ENCODE measurements at regions not wholly inside any gene's neighbourhood (a gene's known extent, or its start where the extent isn't known, plus 50 kb on each side); places are given as distances from the start of the nearest gene placed in this dataset.

DNA sequence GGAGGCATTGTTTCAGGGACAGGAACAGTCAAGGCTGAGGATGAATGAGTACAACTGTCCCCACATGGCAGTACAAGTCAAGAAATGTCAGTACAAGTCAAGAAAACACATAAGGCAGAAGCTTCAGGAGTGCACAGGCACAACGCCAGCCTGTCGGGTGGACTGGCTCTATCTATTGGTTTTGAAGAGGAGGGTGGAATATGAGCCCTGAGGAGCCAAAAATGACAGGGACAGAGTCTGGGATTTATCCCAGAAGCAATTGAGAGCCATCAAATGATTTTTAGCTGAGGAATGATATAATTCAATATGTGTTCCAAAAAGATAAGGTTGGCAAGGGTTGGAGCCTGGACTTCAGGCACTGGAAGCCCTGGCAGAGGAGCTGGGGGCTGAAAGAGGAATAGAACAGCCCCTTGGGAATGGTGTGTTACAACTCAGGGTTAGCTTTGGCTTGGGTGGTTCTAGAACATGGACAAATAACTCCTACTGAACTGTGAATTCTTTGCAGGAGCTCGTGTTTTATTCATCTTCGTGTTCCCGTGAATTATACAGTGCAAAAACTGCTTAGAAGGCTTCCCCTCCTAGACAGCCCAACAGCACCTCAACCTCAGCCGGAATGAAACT lies 425.7 kb upstream of the ARID1B start:
- TF ChIP-seq, protein P1, sequence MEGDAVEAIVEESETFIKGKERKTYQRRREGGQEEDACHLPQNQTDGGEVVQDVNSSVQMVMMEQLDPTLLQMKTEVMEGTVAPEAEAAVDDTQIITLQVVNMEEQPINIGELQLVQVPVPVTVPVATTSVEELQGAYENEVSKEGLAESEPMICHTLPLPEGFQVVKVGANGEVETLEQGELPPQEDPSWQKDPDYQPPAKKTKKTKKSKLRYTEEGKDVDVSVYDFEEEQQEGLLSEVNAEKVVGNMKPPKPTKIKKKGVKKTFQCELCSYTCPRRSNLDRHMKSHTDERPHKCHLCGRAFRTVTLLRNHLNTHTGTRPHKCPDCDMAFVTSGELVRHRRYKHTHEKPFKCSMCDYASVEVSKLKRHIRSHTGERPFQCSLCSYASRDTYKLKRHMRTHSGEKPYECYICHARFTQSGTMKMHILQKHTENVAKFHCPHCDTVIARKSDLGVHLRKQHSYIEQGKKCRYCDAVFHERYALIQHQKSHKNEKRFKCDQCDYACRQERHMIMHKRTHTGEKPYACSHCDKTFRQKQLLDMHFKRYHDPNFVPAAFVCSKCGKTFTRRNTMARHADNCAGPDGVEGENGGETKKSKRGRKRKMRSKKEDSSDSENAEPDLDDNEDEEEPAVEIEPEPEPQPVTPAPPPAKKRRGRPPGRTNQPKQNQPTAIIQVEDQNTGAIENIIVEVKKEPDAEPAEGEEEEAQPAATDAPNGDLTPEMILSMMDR (IDR thresholded peaks at IDR 0.05; ENCODE audit: control insufficient read depth, extremely low read depth, insufficient read depth): no peak
- DNase-seq (ENCODE audit: low read depth): no peak
- no peak overlapping the region for H3K4me3 ChIP-seq (ENCODE audit: low read depth, low read length)

DNA sequence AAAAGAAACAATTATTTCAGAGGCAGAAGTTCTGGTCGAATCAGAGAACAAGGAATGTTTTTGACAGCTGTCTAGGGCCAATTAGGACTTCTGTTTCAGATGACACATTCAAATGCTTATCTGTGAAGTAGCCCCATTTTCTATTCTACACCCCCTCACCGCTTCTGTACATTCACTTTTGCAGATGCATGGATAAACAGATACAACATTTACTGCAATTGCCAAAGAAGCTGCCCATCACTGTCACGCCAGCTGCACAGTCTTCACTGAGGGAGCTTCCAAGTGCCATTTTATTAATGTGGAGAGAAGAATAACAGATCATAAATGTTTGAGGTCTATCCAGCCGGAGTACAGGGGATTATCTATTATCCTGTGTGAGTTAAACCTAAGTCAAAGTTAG lies 426.8 kb upstream of the ARID1B start:
- H3K4me3 ChIP-seq (ENCODE audit: low read depth, low read length): no peak overlapping the region
- DNase-seq (ENCODE audit: low read depth): no peak
- TF ChIP-seq, protein P1 (IDR thresholded peaks at IDR 0.05; ENCODE audit: control insufficient read depth, extremely low read depth, insufficient read depth): no peak

DNA sequence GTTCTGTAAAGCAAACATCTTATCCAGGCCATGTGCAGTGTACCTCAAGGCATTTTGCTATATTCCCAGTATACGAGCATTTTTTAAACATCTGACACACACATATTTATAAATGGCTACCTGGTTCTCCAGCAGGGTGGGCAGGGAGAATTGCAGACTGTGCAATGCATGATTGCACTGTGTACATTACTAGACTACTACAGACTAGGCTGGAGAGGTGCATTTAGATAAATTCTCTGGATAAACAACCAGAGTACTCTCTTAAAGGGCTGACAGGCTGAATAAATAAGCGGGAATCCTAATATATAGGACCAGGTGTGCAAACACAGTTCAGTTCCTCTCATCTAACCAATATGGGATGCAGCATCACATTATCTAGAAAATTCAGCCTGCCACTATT lies 428.3 kb upstream of the ARID1B start:
- DNase-seq (ENCODE audit: low read depth): no peak
- H3K4me3 ChIP-seq (ENCODE audit: low read depth, low read length): no peak overlapping the region
- TF ChIP-seq, protein P1 (IDR thresholded peaks at IDR 0.05; ENCODE audit: control insufficient read depth, extremely low read depth, insufficient read depth): no peak

DNA sequence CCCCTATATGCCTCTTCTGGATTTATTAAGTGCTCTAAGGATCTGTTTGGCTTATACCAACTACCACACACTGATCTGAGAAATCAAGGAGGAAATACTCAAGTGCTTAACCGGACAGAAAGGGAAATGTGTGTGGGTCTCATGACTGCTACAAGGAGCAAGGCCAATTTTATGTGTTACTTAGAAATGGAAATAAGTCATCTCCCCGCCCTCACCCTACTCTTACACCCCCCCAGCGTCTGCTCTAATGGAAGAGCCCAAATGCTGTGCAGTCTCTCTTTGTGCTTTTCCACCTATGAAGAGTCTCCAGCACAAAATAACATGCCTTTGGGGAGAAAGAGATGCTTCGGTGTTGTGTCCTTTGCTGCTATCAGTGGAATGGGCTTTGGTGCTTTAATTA lies 428.8 kb upstream of the ARID1B start:
- DNase-seq (ENCODE audit: low read depth): no peak
- TF ChIP-seq, protein P1 (IDR thresholded peaks at IDR 0.05; ENCODE audit: control insufficient read depth, extremely low read depth, insufficient read depth): no peak

DNA sequence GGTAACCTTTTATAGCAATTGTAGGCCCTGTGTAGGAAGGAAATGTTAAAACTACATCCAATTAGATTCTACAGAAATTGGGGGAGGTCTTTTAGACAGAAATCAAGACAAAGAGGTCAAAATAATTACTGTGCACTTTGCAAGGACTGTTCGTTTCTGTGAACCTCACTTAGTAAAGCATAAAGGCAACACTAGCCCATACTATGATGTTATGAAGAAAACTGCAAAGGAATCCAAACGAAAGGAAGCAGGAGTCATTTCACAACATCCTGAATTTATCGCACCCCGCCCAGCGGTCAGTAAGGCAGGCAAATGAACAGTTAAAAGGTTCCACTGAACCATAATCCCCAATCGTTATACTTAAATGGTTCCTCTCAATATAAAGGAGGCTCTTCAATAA lies 429.5 kb upstream of the ARID1B start:
- no peak for DNase-seq (ENCODE audit: low read depth)
- no peak overlapping the region for H3K4me3 ChIP-seq (ENCODE audit: low read depth, low read length)
- TF ChIP-seq, protein P1 (IDR thresholded peaks at IDR 0.05; ENCODE audit: control insufficient read depth, extremely low read depth, insufficient read depth): no peak

More for the DNA sequence above, 428.8 kb upstream of the ARID1B start:
- H3K4me3 ChIP-seq (ENCODE audit: low read depth, low read length): no peak overlapping the region

DNA sequence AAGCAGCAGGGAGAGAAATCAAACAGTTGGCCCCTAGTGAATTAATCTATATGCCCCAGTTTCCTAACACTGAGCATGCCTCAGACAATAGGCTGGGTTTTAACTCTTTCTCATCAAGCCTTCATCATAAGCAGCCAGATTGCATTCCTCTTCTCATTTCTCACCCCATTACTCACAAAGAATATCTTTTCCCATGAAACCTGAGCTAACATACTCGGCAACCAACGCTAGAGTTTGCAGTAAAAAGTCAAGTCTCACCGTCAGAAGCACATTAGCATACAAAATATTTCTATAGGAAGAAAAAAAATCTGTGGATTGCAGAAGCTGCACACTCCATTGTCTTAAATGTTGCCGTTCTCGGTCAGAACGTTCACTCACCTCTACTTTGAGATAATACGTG lies 429.9 kb upstream of the ARID1B start:
- TF ChIP-seq, protein P1 (IDR thresholded peaks at IDR 0.05; ENCODE audit: control insufficient read depth, extremely low read depth, insufficient read depth): no peak

DNA sequence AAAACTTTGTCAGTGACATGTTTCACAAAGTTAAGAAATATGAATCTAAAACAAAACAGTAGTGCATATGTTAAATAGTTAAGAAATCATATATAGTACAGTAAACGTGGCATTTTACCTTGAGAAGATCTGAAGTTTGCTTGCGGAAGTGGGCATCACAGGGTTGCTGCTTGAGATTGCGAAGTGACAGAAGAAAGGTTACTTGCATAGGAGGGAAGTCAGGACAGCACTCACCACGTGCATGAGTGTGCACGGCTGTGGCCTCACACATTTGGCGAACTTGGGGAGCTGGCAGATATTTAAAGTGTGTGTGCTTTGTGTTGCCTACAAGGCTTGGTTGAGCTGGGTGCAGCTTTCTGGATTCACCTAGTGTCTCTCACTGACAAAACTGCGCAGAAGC lies 431.5 kb upstream of the ARID1B start:
- no peak for DNase-seq (ENCODE audit: low read depth)
- no peak overlapping the region for H3K4me3 ChIP-seq (ENCODE audit: low read depth, low read length)
- TF ChIP-seq, protein P1 (IDR thresholded peaks at IDR 0.05; ENCODE audit: control insufficient read depth, extremely low read depth, insufficient read depth): no peak

More for the DNA sequence above, 429.9 kb upstream of the ARID1B start:
- DNase-seq (ENCODE audit: low read depth): no peak
- no peak overlapping the region for H3K4me3 ChIP-seq (ENCODE audit: low read depth, low read length)

Measured in LNCaP clone FGC (cell line).